ENCODE measurements at regions not wholly inside any gene's neighbourhood (a gene's known extent, or its start where the extent isn't known, plus 50 kb on each side); places are given as distances from the start of the nearest gene placed in this dataset. TPM values are rescaled to one million over a fixed set of nuclear protein-coding genes. Genes with fewer than 3 reads are reported as not detected.

Small RNAs in the stretch of these regions (small RNA-seq; reads per million reads assigned to genes)
- gene RF00019 (ENCODE audit: insufficient read depth): not detected
